ENCODE measurements at regions not wholly inside any gene's neighbourhood (a gene's known extent, or its start where the extent isn't known, plus 50 kb on each side); places are given as distances from the start of the nearest gene placed in this dataset.

DNA sequence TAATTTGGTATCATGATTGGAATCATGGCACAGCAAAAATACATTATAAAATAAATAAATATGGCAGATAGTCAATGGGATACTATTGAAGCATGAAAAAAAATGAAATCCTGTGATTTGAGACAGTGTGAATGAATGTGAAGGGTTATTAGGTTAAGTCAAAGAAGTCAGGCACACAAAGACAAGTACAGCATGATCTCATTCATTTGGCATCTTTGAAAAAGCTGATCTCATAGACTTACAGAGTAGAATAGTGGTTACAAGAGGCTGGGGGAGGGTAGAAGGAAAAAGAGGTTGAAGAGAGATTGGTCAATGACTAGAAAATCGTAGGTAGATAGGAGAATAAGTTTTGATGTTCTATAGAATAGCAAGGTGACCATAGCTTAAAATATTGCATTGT is 295.1 kb upstream of the SLITRK5 start:
- TF ChIP-seq POLR2A (IDR thresholded peaks at IDR 0.05), result no peak
- TF ChIP-seq, protein P1, sequence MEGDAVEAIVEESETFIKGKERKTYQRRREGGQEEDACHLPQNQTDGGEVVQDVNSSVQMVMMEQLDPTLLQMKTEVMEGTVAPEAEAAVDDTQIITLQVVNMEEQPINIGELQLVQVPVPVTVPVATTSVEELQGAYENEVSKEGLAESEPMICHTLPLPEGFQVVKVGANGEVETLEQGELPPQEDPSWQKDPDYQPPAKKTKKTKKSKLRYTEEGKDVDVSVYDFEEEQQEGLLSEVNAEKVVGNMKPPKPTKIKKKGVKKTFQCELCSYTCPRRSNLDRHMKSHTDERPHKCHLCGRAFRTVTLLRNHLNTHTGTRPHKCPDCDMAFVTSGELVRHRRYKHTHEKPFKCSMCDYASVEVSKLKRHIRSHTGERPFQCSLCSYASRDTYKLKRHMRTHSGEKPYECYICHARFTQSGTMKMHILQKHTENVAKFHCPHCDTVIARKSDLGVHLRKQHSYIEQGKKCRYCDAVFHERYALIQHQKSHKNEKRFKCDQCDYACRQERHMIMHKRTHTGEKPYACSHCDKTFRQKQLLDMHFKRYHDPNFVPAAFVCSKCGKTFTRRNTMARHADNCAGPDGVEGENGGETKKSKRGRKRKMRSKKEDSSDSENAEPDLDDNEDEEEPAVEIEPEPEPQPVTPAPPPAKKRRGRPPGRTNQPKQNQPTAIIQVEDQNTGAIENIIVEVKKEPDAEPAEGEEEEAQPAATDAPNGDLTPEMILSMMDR (IDR thresholded peaks at IDR 0.05), result no peak
